ENCODE measurements at regions not wholly inside any gene's neighbourhood (a gene's known extent, or its start where the extent isn't known, plus 50 kb on each side); places are given as distances from the start of the nearest gene placed in this dataset.

DNA sequence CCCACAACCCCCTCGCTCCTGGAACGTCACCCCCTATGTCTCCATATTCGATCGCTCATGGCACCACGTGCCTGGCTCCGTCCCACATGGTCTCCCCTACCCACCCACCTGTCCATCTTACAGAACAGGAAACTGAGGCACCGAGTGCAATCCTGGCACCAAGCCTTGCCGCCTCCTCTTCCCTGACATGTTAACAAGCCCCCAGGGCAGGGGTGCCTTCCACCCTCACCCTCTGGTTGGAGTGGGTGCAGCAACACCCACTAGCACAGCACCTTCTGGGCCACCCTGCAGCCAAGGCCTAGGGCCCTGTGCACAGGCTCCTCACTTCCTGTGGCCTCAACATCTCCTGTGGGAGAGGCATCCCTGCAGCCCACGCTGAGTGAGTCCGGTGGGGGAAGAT is 110.3 kb downstream of the RFLNA start:
- TF ChIP-seq, protein P1, sequence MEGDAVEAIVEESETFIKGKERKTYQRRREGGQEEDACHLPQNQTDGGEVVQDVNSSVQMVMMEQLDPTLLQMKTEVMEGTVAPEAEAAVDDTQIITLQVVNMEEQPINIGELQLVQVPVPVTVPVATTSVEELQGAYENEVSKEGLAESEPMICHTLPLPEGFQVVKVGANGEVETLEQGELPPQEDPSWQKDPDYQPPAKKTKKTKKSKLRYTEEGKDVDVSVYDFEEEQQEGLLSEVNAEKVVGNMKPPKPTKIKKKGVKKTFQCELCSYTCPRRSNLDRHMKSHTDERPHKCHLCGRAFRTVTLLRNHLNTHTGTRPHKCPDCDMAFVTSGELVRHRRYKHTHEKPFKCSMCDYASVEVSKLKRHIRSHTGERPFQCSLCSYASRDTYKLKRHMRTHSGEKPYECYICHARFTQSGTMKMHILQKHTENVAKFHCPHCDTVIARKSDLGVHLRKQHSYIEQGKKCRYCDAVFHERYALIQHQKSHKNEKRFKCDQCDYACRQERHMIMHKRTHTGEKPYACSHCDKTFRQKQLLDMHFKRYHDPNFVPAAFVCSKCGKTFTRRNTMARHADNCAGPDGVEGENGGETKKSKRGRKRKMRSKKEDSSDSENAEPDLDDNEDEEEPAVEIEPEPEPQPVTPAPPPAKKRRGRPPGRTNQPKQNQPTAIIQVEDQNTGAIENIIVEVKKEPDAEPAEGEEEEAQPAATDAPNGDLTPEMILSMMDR (IDR thresholded peaks at IDR 0.05; ENCODE audit: insufficient read depth, low read depth, low read length, missing control alignments) = no peak
- no peak for DNase-seq (ENCODE audit: low read depth)
- no peak overlapping the region for H3K4me3 ChIP-seq (ENCODE audit: low read length)

DNA sequence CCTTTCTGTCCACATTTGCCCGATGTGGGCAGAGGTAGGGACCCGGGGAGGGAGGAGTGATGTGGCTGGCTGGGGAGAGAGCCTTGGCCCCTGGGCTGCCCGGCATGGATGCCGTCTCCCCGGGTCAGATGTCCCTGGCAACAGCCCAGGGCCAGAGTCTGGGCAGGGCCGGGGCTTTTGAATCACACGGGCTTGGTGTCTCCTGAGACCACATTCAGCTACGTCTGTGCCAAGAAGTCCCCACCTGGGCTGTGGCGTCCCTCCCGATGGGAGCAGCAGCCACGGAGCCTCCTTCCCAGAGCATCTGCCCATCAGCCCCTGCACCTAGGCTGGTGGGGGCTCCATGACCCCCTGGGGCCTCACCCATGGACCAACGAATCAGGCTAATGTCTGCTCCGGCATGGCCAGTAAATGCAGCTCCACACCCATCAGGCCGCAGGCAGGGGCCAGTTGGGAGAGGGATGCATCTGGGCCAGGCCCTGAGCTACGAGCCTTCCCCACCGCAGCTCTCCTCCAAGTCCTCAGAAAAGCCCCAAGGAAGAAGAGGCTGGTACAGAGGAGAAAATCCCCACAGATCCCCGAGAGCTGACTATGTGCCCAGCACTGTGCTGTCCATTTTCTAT is 109.4 kb downstream of the RFLNA start:
- H3K4me3 ChIP-seq (ENCODE audit: low read length) = no peak overlapping the region
- TF ChIP-seq, protein P1 (IDR thresholded peaks at IDR 0.05; ENCODE audit: insufficient read depth, low read depth, low read length, missing control alignments) = no peak
- DNase-seq (ENCODE audit: low read depth) = no peak

DNA sequence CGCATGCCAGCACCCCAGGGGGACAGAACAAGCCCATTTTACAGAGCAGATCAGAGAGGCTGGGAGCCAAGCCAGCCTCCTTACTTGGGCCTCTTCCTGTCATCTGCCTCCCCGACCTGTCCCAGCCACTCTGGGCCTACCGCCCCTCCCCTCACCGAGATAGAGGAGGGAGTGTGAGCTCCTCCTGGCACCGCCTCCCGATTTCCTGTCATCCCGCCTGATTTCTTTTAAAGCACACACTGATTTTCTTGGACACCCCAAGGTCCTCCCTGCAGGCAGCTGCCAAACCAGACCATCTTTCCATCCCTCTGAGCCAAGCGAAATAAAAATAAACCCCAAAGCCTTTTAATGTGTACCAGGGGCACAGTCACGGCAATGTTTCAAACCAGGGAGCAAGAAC is 108.4 kb downstream of the RFLNA start:
- TF ChIP-seq, protein P1 (IDR thresholded peaks at IDR 0.05; ENCODE audit: insufficient read depth, low read depth, low read length, missing control alignments) = no peak
- no peak overlapping the region for H3K4me3 ChIP-seq (ENCODE audit: low read length)
- no peak for DNase-seq (ENCODE audit: low read depth)

DNA sequence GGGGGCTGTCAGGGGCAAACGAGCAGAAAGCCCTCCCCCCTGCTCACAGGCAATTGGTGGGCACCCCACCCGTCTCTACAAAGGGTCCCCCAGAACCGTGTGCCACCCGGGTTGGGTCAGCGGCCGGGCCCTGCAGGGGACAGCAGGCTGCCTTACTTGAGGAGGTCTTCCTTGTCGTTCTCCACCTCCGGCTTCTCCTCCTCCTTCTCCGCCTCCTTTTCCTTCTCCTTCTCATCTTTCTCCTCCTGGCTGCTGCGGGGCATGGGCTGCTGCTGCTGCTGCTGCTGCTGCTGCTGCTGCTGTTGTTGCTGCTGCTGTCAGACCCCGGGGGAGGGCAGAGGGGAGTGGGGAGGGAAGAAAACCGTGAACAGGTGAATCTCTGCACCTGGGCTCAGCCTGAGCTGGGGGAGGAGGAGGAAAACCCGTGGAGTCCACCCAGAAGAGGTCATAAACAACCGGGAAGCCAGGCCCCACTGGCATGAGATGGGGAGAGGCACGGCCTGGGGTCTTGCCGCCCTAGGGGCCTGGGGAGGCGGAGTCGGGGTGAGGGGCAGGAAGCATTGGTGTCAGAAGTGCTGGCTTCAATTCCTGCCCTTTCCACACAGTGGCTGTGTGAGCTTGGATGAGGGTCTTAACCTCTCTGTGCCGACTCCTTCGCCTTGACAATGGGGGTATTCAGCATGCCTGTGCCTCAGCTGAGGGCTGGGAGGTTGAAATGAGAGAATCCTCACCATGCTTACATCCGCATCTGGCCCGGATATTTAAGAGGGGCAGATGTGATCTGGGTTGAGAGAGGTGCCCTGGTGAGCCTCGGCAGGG is 107.6 kb downstream of the RFLNA start:
- TF ChIP-seq, protein P1 (IDR thresholded peaks at IDR 0.05; ENCODE audit: insufficient read depth, low read depth, low read length, missing control alignments) = no peak
- no peak overlapping the region for H3K4me3 ChIP-seq (ENCODE audit: low read length)
- no peak for DNase-seq (ENCODE audit: low read depth)

DNA sequence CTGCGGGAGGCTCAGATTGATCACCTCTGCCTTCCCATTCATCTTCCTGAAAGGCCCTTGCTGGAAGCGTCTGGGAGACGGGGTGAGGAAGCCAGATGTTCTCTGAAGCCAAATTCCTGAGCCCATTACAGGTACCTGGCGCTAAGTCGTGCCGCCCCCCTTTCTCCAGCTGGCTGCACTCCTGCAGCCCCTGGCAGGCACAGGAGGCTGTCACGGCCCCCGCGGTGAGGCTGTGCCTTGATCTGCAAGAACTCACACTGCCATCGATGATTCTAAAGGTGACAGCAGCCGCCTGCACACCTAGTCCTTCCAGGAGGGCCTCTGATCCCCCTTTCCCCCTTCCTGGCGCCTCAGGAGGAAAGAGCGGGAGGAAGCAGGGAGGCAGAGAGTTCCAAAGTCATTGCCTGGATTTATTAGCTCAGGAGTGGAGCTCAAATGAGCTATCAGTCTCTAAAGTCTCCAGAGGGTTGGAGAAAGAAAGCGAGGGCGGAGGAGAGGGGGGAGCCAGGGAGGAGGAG is 106.9 kb downstream of the RFLNA start:
- TF ChIP-seq, protein P1 (IDR thresholded peaks at IDR 0.05; ENCODE audit: insufficient read depth, low read depth, low read length, missing control alignments) = no peak
- DNase-seq (ENCODE audit: low read depth) = no peak
- no peak overlapping the region for H3K4me3 ChIP-seq (ENCODE audit: low read length)

DNA sequence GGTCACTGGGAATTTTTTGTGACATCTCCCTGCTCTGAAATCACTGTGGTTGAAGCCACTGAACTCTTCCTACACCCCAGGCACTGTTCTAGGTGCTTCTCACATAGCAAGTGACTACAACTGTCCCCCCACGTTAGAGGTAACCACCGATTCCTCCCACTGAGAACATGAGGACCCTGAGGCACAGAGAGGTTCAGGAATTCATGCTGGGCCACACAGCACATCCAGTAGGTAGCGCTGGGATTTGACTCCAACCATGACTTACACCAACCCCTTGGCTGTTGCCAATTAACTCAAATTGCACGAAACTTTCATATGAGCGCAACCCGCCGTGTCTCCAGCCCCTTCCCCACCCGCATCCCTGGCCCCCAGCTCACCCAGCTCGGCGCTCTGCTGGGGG is 105.2 kb downstream of the RFLNA start:
- TF ChIP-seq, protein P1 (IDR thresholded peaks at IDR 0.05; ENCODE audit: insufficient read depth, low read depth, low read length, missing control alignments) = no peak
- no peak overlapping the region for H3K4me3 ChIP-seq (ENCODE audit: low read length)
- DNase-seq (ENCODE audit: low read depth) = no peak

All from epithelial cell of esophagus (primary cell).